KOPT-K1 (cell line): ENCODE measurements at regions not wholly inside any gene's neighbourhood (a gene's known extent, or its start where the extent isn't known, plus 50 kb on each side); places are given as distances from the start of the nearest gene placed in this dataset.

Experiments
- H3K27ac ChIP-seq: fragments of 200-600 bp; sonication (generic); 2 replicates; pipeline ENCODE4 v1.5.1; 2016; ENCODE audit warnings: antibody characterized with exemption, mild to moderate bottlenecking, low read depth, low read length; ENCODE audit not compliant: poor library complexity, severe bottlenecking
- H3K36me3 ChIP-seq: fragments of 200-600 bp; sonication (generic); 2 replicates; pipeline ENCODE4 v1.5.1; 2017; ENCODE audit warnings: antibody characterized with exemption, mild to moderate bottlenecking, low read length, moderate library complexity; ENCODE audit not compliant: insufficient read depth
- H3K9me3 ChIP-seq: fragments of 200-600 bp; sonication (generic); 2 replicates; pipeline ENCODE4 v1.5.1; 2017; ENCODE audit warnings: antibody characterized with exemption, low read length, mild to moderate bottlenecking; ENCODE audit not compliant: insufficient read depth, poor library complexity, severe bottlenecking

DNA sequence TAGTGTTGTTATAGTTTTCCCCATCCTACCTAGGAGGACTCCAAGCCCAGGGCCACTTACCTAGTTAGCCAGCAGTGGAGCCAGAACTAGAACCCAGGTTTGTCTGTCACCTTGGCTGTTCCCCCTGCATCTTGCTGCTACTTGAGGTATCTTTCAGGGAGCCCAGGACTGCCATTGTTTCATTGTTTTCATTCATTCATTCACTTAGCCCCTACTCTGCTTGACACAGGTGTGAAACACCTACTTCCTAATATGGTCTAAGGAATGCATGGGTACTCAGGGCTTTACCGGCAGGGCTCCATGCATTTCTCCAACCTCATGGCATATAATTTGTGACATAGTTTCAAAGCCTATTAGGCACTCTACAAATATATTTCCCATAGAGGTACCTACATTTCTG is 266.6 kb upstream of the TPM1 start:
- Histone ChIP-seq H3K9me3 (no peaks in the 10 kb centered on the region), H3K36me3 (no peaks in the 10 kb centered on the region), H3K27ac (no peak overlapping the region)

DNA sequence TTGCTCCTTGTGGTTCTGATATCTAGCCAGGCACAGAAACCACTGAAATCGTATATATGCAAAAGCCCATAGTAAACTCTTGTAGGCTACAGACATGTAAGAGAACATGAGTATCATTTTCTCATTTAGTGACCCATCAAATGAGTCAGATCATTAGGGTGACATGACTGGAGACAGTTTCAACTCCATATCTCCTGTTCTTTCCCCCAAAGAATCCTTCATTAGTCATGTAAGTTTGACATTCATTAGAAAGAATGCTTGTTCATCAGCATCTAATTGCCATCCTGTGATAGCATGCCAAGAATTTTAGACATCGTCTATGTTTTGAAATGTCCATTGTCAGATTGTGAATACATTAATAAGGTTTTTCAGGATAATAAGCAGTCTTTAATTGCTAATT is 264.9 kb upstream of the TPM1 start:
- Histone ChIP-seq H3K36me3 (no peaks in the 10 kb centered on the region), H3K27ac (no peak overlapping the region), H3K9me3 (no peaks in the 10 kb centered on the region)

DNA sequence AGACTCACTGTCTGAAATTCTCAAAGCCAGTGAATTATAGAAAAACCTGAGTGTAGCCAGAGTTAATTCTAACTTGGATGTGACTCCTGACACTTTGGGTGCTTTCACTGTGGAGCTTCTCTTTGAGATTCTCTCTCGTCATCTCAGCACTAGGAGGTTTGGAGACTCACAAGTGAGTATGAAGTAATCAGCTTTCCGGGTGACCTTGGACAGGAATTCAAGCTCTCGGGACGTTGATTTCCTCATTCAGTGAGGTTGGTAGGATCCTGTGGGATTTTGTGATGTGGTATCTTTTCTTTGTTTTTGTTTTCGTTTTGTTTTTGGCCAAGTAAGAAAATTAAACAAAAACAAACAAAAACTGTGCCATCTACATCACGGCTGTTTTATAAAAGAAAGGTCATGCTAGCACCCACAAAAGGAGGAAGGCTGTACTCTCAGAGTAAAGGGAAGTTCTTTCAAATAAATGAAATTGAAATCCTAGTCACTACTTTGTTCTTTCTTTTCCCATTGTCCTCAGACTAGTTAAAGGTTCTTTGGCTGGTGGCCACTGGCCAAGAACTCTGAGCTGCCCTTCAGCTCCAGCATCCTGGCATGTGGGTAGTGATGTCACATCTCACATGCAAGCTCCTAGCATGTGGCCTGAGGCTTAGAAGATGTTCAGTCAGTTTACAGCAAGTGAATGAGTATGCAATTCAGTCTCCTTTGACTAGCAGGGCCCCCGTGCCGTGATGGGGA is 263.3 kb upstream of the TPM1 start:
- no peaks in the 10 kb centered on the region for H3K9me3 ChIP-seq
- H3K36me3 ChIP-seq, result no peaks in the 10 kb centered on the region
- H3K27ac ChIP-seq, result no peak overlapping the region

DNA sequence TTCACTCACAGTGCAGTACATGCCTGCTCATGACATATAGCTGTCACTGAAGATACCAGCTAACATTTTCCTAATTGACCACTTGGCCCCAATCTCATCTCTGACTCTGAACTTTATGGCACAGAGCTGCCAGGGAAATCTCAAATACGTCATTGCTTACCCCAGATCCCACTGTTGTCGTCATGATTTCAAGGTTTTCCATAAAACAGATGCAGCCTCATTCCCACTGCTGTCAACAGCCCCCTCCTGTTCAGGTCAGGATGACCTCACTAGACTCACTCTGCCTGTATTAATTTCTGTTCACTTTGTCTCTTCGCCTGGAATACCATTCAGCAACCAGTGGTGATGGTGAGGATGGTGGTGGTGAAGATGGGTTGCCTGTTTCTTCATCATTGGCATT is 262.6 kb upstream of the TPM1 start:
- Histone ChIP-seq H3K27ac (no peak overlapping the region), H3K9me3 (no peaks in the 10 kb centered on the region), H3K36me3 (no peaks in the 10 kb centered on the region)

DNA sequence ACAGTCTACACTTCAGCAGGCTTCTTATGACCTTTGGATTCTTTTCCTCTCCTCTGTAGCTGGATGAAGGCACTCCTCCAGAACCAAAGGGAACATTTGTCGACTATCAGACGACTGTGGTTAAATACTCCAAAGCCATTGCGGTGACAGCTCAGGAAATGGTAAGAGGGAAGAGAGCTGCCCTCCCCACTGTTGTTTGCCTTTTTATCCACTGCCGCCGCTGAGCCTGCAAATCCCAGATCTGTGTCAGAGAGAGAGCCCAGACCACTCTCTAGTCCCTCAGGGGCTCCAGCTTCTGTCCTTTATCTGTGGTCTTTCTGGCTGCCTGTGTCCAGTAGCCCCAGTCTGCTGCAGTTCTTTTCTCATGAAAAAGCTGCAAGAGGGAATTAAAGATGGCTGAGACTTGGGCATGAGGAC is 261.5 kb upstream of the TPM1 start:
- no peaks in the 10 kb centered on the region for H3K36me3 ChIP-seq
- no peak overlapping the region for H3K27ac ChIP-seq

DNA sequence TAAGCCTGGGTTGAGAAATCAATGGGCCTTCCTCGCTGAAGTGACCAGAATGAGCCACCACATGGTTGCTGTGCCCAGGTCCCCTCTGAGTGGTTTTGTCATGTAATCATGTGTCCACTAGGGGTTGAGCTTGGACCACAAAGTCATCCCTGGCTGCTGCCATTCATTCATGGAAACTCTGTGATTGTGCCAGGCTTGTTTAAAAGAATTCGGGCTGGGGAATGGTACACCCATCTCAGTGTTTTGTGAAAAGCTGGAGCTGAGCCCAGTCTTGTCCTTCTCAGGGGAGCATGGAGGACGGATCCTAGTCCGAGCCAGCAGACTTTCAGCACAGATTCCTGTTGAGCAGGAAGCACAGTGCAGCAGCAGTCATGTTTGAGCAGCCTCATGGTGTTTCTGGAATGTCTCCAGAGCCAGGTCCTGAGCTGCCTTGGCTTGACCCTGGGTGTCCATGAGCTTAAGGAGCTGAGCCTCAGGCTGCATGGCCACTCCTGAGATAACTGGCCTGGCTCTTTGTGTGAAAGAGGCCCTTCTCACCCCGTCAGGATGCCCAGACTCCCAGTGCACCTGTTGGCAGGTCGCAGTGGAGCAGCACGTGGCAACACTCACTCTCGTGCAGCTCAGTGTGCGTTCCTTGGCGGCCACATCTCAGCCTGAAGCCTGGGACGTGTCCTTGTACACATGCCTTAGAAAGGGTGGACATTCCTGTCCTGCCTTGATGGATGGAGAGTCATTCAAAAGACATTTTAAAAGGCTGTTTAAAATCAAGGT is 260.3 kb upstream of the TPM1 start:
- Histone ChIP-seq H3K9me3 (no peaks in the 10 kb centered on the region), H3K36me3 (no peaks in the 10 kb centered on the region), H3K27ac (no peak overlapping the region)

More for the DNA sequence above, 261.5 kb upstream of the TPM1 start:
- no peaks in the 10 kb centered on the region for H3K9me3 ChIP-seq

DNA sequence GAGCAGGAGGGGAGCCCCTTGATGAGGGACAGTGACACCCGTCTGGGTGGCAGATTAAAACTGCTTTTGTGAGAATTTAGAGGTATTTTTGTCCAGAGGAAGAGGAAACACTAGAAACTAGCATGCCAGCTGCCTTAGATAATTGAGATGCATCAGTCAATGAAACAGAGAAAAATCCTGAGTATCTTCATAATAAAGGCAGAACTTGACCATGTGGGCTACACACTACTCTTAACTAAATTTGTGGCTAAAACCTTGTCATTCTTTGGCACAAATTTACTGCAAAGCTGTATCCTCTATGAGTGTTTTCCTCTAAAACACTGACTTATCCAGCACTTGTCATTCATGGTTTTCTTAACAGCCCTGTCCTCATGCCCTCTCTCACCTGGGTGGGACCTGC is 259.7 kb upstream of the TPM1 start:
- Histone ChIP-seq H3K36me3 (no peaks in the 10 kb centered on the region), H3K27ac (no peak overlapping the region), H3K9me3 (no peaks in the 10 kb centered on the region)

DNA sequence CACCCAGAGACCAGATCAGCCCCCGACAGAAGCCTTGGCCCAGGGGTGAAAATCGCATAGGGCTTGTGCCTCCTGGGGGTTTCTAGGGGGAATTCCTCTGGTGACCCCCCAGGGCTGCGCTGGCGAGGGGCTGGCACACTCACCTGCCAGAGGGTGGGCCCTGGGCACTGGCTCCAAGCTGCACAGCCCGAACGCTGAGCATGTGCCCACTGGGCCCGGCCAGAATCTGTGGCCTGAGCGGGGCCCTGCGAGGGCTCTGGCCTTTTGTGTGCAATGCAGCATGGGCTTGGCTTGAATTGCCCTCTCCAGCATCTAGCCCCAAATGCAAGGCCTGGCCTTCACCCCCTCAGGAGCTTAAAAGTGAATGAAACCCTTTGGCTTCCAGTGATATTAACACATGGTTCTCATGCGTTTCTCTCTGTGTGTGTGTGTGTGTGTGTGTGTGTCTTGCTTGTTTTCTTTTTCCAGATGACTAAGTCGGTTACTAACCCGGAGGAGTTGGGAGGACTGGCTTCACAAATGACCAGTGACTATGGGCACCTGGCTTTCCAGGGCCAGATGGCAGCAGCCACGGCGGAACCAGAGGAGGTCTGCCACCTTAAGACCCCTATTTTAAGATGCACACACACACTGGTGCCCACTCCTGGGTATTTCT is 259.1 kb upstream of the TPM1 start:
- Histone ChIP-seq H3K27ac (no peak overlapping the region), H3K9me3 (no peaks in the 10 kb centered on the region), H3K36me3 (no peaks in the 10 kb centered on the region)

DNA sequence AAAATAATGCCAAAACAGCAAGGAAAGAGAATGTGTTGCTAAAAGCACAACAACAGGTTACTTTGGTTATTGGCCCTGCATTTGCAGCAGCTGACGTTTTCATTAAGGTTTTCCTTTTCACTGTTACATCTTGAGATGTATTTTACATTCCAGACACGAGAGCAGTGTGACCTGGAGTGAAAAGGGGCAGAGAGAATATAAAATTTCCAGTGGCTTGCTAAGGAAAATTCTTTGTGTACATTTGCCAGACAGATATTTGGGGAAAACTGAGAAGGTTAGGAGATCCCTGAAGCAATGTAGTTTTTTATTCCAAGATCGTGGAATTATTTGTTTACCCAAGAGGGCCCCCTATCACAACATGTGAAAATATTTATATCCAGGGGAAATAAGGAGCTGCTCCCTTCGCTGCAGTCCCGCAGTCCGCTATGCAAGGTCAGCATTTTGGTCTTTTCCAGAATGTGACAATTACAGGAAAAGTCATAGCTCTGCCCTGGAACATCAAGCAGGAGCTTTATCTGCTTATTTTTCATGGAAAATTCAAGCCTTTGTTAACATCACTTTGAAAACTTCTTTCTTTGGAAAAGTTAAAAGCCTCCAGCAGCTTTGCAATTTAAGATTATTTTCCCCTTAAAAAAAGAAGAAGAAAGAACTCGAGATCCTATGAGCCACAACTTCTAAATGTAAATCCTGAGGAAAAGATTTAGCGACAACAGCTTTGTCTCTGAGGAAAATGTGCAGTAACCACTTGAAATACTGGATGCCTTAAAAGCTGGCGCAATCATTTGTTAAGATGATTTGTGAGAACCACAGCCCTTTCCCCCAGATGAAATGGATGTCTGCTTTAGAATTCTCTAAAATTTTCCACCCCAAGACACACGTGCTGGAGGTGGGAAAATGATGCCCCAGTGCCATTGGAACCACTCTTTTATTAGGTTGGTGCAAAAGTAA is 256.4 kb upstream of the TPM1 start:
- Histone ChIP-seq H3K27ac (no peak overlapping the region), H3K9me3 (no peaks in the 10 kb centered on the region), H3K36me3 (no peaks in the 10 kb centered on the region)

DNA sequence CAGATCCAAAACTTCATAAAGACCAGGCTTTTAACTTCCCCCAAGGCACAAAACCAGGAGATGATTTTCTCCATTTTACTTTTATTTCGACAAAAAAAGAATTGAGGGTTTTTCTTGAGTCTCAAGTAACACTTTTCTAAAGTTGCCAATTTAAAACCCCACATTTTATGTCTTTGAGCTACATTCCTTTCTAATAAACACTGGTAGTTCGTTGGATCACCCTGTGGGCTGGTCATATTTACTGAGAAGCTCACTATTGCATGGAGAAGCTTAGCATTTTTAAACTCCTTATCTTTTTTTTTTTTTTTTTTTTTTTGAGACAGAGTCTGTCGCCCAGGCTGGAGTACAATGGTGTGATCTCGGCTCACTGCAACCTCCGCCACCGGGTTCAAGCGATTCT is 255.1 kb upstream of the TPM1 start:
- H3K9me3 ChIP-seq, result no peaks in the 10 kb centered on the region
- no peak overlapping the region for H3K27ac ChIP-seq
- no peaks in the 10 kb centered on the region for H3K36me3 ChIP-seq

DNA sequence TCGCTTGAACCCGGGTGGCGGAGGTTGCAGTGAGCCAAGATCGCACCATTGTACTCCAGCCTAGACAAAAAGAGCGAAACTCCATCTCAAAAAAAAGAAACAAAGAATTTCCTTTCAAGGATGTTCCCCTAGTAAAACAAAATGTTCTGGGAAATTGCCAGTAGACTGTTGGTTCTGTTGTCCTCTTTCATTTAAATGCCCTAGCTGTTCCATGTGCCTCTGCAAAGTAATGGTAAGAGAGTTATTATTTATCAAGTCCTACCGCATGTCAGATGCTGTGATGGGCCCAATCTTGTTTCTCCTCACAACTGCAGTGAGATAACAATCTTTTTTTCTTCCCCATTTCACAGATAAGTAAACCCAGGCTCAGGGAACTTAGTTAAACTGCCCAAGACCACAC is 254.3 kb upstream of the TPM1 start:
- Histone ChIP-seq H3K36me3 (no peaks in the 10 kb centered on the region), H3K9me3 (no peaks in the 10 kb centered on the region)

DNA sequence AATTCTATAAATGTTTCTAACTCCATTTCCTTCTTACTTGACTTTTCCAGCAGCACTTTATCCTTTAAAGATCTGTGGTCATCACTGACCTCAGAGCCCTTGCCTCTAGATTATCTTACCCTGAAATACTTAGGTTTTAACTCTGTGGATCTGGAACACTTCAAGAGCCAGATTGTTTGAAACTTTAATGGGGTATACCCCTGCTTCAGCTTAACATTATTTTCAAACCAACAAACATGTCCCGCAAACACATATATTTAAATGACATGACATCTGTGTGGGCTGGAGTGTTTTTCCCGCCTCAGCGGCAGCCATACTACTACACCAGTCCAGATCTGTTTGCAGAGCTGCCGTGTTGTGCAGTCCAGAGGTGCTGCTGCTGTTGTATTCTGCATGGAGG is 252.0 kb upstream of the TPM1 start:
- H3K9me3 ChIP-seq, result no peaks in the 10 kb centered on the region
- no peaks in the 10 kb centered on the region for H3K36me3 ChIP-seq
- no peak overlapping the region for H3K27ac ChIP-seq

More for the DNA sequence above, 254.3 kb upstream of the TPM1 start:
- no peak overlapping the region for H3K27ac ChIP-seq

DNA sequence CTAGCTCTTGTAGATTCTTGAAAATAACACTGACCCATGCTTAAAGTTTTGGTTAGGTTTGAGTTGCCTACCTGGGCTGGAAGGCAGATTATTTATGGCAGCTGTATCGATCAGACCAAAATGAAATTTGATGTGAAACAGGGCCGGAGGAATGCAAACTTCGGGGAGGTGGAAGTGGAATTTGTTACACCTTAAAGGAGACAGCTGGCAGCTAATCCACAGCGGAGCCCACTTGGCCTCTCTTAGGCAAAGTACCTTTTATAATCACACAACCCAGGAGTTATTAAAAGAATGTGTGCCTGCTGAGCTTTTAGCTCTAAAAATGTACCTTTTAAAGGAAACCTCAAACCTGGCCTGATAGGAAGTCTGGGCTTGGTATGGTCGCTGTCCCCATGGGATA is 250.9 kb upstream of the TPM1 start:
- no peaks in the 10 kb centered on the region for H3K36me3 ChIP-seq
- H3K27ac ChIP-seq, result no peak overlapping the region
- H3K9me3 ChIP-seq, result no peaks in the 10 kb centered on the region

DNA sequence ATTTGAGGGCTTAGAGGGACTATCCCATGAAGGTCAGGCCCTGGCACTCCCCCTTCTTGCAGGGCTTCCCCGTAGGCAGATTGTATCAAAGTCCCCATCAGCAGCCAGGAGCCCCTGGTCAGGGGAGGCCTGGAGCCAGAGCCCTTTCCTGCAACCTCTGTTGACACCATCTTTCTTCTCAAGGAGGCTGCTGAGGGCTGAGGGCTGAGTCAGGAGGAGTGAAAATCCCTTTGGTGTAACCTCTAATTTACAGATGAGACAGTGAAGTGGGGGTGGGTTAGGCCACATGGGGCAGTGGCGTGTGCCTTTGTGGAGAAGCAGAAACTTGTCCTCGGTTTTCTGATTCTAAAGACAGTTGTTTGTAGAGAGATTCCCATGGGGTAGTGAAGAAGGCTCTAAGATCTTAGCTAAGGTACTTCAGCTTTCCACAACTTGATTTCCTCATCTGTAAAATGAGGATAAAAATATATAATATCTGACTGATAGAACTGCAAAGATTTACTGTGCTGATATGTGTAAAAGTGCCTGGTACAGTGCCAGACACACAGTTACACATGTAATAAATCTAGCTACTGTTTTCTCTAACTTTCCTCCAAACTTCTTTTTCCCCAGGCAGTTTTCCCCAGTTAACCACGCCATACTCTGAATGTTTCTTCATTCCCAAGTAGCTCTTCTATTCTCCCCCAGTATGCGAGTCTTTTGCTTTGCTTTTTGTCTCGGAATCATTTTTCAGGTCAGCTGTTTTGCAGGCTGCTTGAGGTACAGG is 249.4 kb upstream of the TPM1 start:
- no peaks in the 10 kb centered on the region for H3K9me3 ChIP-seq
- no peak overlapping the region for H3K27ac ChIP-seq
- H3K36me3 ChIP-seq, result no peaks in the 10 kb centered on the region
